PC-9 (cell line): ENCODE measurements at regions not wholly inside any gene's neighbourhood (a gene's known extent, or its start where the extent isn't known, plus 50 kb on each side); places are given as distances from the start of the nearest gene placed in this dataset.

ENCODE experiments used
- CTCF ChIP-seq: fragments of 200-600 bp; sonication (generic); conservative IDR thresholded peaks from 2 replicates; pipeline ENCODE4 v1.6.1; 2017; ENCODE audit warnings: mixed run types, antibody characterized with exemption, mild to moderate bottlenecking, moderate library complexity
- EZH2 ChIP-seq: fragments of 200-600 bp; sonication (generic); IDR thresholded peaks from 2 replicates; pipeline ENCODE4 v1.8.0; 2017; ENCODE audit warnings: antibody characterized with exemption, low read depth

- TF ChIP-seq CTCF (no peak), EZH2 (no peak)
Measured at GRCh38 chr9:89896806-89897340, 292.1 kb downstream of the GADD45G start.
